ENCODE measurements at regions not wholly inside any gene's neighbourhood (a gene's known extent, or its start where the extent isn't known, plus 50 kb on each side); places are given as distances from the start of the nearest gene placed in this dataset.

- Mint-ChIP-seq H3K4me1 (no peaks in the 10 kb centered on the region), H3K27ac (no peak overlapping the region), H3K9me3 (peaks cover 5% of the 10 kb centered on the region), H3K4me3 (no peak overlapping the region), H3K36me3 (no peaks in the 10 kb centered on the region), H3K27me3 (no peaks in the 10 kb centered on the region)
- DNase-seq: no peak
- CTCF ChIA-PET: no interaction called here
These were observed 741.5 kb upstream of the GHITM start for GRCh38 chr10:83397806-83398205.

GRCh38 chr10:83410570-83410969, 728.7 kb upstream of the GHITM start:
- no peaks in the 10 kb centered on the region for H3K36me3 Mint-ChIP-seq
- H3K27me3 Mint-ChIP-seq: no peaks in the 10 kb centered on the region
- no peak for DNase-seq
- no peak overlapping the region for H3K27ac Mint-ChIP-seq
- CTCF ChIA-PET: no interaction called here
- no peak overlapping the region for H3K4me3 Mint-ChIP-seq
- H3K9me3 Mint-ChIP-seq: peaks cover 5% of the 10 kb centered on the region
- H3K4me1 Mint-ChIP-seq: no peaks in the 10 kb centered on the region

- no peaks in the 10 kb centered on the region for H3K27me3 Mint-ChIP-seq
- no peak overlapping the region for H3K4me3 Mint-ChIP-seq
- no peak for DNase-seq
- no peaks in the 10 kb centered on the region for H3K4me1 Mint-ChIP-seq
- CTCF ChIA-PET: no interaction called here
- peaks cover 9% of the 10 kb centered on the region for H3K9me3 Mint-ChIP-seq
- H3K27ac Mint-ChIP-seq: no peak overlapping the region
- no peaks in the 10 kb centered on the region for H3K36me3 Mint-ChIP-seq
These were observed 714.0 kb upstream of the GHITM start for GRCh38 chr10:83425306-83425705.

DNA sequence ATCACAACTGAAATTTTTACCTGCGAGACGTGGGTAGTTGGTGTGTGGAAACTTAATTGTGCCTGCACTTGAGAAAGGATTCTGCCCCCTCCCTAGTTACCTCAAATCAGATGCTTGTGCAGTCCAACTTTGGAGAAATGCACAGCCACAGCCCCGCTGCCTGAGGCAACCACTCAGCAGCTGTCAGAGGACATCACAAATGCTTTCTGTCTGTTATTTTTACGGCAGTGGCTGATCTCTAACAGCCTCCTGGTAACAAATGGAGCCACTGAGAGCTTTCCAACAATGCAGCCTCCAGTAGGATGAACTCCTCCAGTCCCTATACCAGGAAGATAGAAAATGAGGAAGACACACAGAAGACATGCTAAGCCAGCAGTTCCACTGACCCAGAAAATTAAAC, 712.2 kb upstream of the GHITM start:
- peaks cover 9% of the 10 kb centered on the region for H3K9me3 Mint-ChIP-seq
- H3K36me3 Mint-ChIP-seq: no peaks in the 10 kb centered on the region
- H3K4me1 Mint-ChIP-seq: no peaks in the 10 kb centered on the region
- no peak for DNase-seq
- H3K4me3 Mint-ChIP-seq: no peak overlapping the region
- CTCF ChIA-PET: no interaction called here
- no peak overlapping the region for H3K27ac Mint-ChIP-seq
- H3K27me3 Mint-ChIP-seq: no peaks in the 10 kb centered on the region

- Mint-ChIP-seq H3K9me3 (peaks cover 9% of the 10 kb centered on the region), H3K4me3 (no peak overlapping the region), H3K36me3 (no peaks in the 10 kb centered on the region), H3K27ac (no peak overlapping the region), H3K4me1 (no peaks in the 10 kb centered on the region), H3K27me3 (no peaks in the 10 kb centered on the region)
- CTCF ChIA-PET: no interaction called here
- DNase-seq: no peak
These were observed 706.9 kb upstream of the GHITM start for GRCh38 chr10:83432261-83433045.

DNA sequence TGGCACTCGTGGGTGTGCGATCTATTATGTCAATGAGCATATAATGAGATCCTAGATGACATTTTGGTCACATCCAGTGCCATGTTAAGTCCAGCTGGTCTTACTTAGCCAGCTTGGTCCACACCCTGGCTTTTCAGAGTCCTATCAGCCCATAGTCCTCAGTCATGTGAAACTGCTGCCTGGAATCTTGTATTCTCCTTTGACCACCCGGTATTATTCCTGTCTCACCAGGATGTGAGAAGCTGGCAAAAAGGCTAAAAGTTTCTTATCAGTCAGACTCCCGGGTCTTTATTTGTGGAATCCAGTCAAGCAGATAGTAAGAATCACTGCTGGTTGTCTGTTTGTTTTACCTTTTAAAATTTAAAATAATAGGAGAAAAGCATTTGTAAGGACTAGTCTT, 705.6 kb upstream of the GHITM start:
- CTCF ChIA-PET: no interaction called here
- DNase-seq: no peak
- H3K27ac Mint-ChIP-seq: no peak overlapping the region
- H3K4me1 Mint-ChIP-seq: no peaks in the 10 kb centered on the region
- no peak overlapping the region for H3K4me3 Mint-ChIP-seq
- no peaks in the 10 kb centered on the region for H3K36me3 Mint-ChIP-seq
- H3K27me3 Mint-ChIP-seq: no peaks in the 10 kb centered on the region
- peaks cover 5% of the 10 kb centered on the region for H3K9me3 Mint-ChIP-seq

- Mint-ChIP-seq H3K27ac (no peak overlapping the region), H3K4me3 (no peak overlapping the region), H3K4me1 (no peaks in the 10 kb centered on the region), H3K27me3 (no peaks in the 10 kb centered on the region), H3K36me3 (no peaks in the 10 kb centered on the region), H3K9me3 (peaks cover 6% of the 10 kb centered on the region)
- no peak for DNase-seq
- CTCF ChIA-PET: no interaction called here
These were observed 691.3 kb upstream of the GHITM start for GRCh38 chr10:83448013-83448412.

GRCh38 chr10:83458611-83459010, 680.7 kb upstream of the GHITM start:
- H3K9me3 Mint-ChIP-seq: peaks cover 15% of the 10 kb centered on the region
- no peak overlapping the region for H3K27ac Mint-ChIP-seq
- no peaks in the 10 kb centered on the region for H3K36me3 Mint-ChIP-seq
- H3K4me1 Mint-ChIP-seq: no peaks in the 10 kb centered on the region
- no peak overlapping the region for H3K4me3 Mint-ChIP-seq
- H3K27me3 Mint-ChIP-seq: no peaks in the 10 kb centered on the region
- CTCF ChIA-PET: no interaction called here
- no peak for DNase-seq

DNA sequence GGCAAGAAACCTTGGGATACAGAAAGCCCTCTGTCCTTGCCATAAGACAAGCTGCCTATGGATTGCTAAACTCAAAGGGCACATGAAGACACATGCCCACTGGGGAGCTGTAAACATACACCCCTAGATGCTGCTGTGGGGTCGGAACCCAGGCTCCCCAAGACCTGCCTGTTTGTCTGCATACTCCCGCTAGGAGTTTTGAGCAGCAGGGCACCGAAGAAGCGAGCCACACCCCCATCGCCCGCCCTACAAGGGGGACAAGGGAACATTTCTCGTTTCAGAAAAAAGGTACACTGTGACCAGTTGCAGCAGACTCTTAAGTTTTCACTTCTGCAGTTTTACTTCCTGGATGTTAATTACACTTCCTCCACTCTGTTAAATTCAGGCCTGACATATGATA, 680.2 kb upstream of the GHITM start:
- H3K4me1 Mint-ChIP-seq: no peaks in the 10 kb centered on the region
- no peak for DNase-seq
- CTCF ChIA-PET: no interaction called here
- no peaks in the 10 kb centered on the region for H3K36me3 Mint-ChIP-seq
- H3K4me3 Mint-ChIP-seq: no peak overlapping the region
- H3K9me3 Mint-ChIP-seq: peaks cover 15% of the 10 kb centered on the region
- H3K27ac Mint-ChIP-seq: no peak overlapping the region
- H3K27me3 Mint-ChIP-seq: no peaks in the 10 kb centered on the region

DNA sequence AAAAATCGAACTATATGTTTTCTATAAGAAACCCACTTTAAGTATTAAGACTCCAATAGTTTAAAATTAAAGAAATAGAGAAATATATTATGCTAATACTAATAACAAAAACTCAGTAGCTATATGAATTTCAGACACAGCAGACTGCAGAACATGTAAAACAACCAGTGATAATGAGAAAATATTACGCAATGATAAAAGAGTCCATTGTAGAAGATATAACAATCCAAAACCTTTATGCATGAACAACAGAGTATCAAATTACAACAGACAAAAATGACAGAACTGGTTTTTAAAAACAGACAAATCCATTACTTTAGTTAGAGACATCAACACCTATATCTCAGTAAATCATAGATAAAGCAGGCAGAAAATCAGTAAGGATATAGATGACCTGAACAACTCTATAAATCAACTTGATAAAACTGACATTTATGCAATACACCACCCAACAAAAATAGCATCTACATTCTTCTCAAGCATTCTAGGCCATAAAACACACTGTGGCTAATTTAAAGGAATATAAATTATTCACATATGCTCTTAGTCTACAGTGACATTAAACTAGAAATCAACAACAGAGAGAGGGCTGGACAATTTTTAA, 669.5 kb upstream of the GHITM start:
- Mint-ChIP-seq H3K27ac (no peak overlapping the region), H3K4me1 (no peaks in the 10 kb centered on the region), H3K4me3 (no peak overlapping the region), H3K27me3 (no peaks in the 10 kb centered on the region), H3K36me3 (no peaks in the 10 kb centered on the region), H3K9me3 (peaks cover 4% of the 10 kb centered on the region)
- no peak for DNase-seq
- CTCF ChIA-PET: no interaction called here

GRCh38 chr10:83476211-83476610, 663.1 kb upstream of the GHITM start:
- H3K9me3 Mint-ChIP-seq: peaks cover 6% of the 10 kb centered on the region
- no peaks in the 10 kb centered on the region for H3K36me3 Mint-ChIP-seq
- H3K27me3 Mint-ChIP-seq: no peaks in the 10 kb centered on the region
- H3K4me3 Mint-ChIP-seq: no peak overlapping the region
- H3K4me1 Mint-ChIP-seq: no peaks in the 10 kb centered on the region
- no peak overlapping the region for H3K27ac Mint-ChIP-seq
- no peak for DNase-seq
- CTCF ChIA-PET: no interaction called here

DNA sequence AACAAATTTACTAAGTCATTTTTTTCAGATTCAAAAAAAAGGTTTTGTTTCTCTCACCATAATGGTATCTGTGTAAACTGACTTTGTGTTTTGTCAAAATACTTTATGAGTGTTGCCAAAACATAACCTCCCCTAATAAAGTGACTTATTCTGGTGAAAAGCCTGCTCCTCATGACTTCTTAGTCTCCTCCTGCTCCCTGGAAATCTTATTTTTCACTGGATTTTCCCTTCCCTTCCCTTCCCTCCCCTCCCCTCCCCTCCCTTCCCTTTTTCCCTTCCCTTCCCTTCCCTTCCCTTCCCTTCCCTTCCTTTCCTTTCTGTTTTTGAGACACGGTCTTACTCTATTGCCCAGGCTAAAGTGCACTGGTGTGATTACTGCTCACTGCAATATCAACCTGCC, 650.1 kb upstream of the GHITM start:
- Mint-ChIP-seq H3K27ac (no peak overlapping the region), H3K9me3 (peaks cover 4% of the 10 kb centered on the region), H3K36me3 (no peaks in the 10 kb centered on the region), H3K27me3 (no peaks in the 10 kb centered on the region), H3K4me3 (no peak overlapping the region), H3K4me1 (no peaks in the 10 kb centered on the region)
- DNase-seq: no peak
- CTCF ChIA-PET: no interaction called here

DNA sequence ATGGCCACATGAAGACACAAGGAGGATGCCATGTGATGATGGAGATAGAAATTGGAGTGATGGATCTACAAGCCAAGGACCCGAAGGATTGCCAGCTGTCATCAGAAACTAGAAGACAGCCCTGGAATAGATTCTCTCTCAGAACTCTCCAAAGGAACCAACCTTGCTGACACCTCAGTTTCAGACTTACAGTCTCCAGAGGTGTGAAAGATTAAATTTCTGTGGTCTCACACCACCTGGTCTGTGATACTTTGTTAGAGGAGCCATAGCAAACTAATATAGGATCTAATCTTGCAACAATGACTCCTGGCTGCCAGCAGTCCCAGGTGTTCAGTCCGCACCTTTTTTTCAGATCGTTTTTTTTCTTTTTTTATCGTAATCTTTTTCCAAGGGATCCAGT, 647.3 kb upstream of the GHITM start:
- CTCF ChIA-PET: no interaction called here
- Mint-ChIP-seq H3K9me3 (peaks cover 5% of the 10 kb centered on the region), H3K4me3 (no peak overlapping the region), H3K27ac (no peak overlapping the region), H3K36me3 (no peaks in the 10 kb centered on the region), H3K4me1 (no peaks in the 10 kb centered on the region), H3K27me3 (no peaks in the 10 kb centered on the region)
- DNase-seq: no peak

DNA sequence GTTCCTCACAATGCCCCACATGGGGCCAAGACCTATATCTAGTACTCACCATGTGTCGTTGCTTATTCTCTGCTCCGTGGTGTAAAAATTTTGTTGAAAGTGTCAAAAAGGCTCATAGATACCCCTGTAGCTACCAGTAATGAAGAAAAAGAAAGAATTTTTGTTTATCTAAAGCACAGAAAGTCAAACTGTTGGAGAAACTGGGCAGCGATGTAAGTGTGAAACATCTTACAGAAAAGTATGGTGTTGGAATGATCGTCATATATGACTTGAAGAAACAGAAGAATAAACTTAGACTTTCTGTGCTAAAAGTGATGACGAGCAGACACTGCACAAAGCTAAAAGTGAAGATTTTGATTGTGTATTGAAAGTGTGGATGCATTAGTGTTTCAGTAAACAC, 626.6 kb upstream of the GHITM start:
- peaks cover 13% of the 10 kb centered on the region for H3K9me3 Mint-ChIP-seq
- H3K27me3 Mint-ChIP-seq: no peaks in the 10 kb centered on the region
- no peaks in the 10 kb centered on the region for H3K4me1 Mint-ChIP-seq
- no peak overlapping the region for H3K4me3 Mint-ChIP-seq
- no peaks in the 10 kb centered on the region for H3K36me3 Mint-ChIP-seq
- no peak for DNase-seq
- no peak overlapping the region for H3K27ac Mint-ChIP-seq
- CTCF ChIA-PET: no interaction called here

DNA sequence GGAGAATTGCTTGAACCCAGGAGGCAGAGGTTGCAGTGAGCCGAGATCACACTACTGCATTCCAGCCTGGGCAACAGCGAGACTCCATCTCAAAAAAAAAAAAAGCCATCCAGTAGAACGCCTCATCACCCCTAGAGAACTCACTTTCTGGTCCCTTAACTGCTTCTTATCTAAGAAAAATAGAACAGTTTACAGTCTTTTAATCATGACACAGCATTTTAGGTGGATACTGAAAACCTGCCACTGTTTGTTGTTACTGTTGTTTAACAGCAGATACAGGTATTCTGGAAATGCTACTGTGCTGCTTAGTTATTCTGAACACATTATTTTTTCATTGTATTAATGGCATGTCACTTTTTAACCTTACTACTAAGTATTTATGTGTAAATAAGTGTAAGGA, 624.3 kb upstream of the GHITM start:
- no peak for DNase-seq
- no peak overlapping the region for H3K4me3 Mint-ChIP-seq
- CTCF ChIA-PET: no interaction called here
- no peaks in the 10 kb centered on the region for H3K27me3 Mint-ChIP-seq
- H3K27ac Mint-ChIP-seq: no peak overlapping the region
- no peaks in the 10 kb centered on the region for H3K36me3 Mint-ChIP-seq
- peaks cover 18% of the 10 kb centered on the region for H3K9me3 Mint-ChIP-seq
- no peaks in the 10 kb centered on the region for H3K4me1 Mint-ChIP-seq

All from activated naive CD4-positive, alpha-beta T cell treated with anti-CD3 and anti-CD28 coated beads, Interleukin-2, amount 10 ng/mL, durations not matched to agents 7 days and 5 days (primary cell).